ENCODE measurements at regions not wholly inside any gene's neighbourhood (a gene's known extent, or its start where the extent isn't known, plus 50 kb on each side); places are given as distances from the start of the nearest gene placed in this dataset.

DNA sequence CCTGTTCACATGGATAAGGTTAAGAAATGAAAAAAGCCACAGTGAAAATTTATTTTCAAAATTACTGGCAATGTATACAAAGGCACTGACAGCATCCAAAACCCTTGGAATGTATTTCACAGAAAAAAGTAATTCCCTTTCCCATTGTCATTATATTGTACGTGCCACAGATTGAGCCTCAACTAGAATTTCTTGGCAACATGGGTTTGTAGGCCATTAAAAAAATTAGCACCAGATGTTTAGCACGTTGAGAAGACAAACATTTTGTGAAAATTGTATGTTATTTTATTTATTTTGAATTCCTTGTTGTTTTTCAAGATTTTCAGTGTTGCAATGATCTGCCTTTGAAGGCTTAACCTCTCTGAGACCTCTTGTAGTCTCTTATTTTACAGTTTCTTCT is 76.3 kb upstream of the EPHB3 start:
- TF ChIP-seq, protein P1, sequence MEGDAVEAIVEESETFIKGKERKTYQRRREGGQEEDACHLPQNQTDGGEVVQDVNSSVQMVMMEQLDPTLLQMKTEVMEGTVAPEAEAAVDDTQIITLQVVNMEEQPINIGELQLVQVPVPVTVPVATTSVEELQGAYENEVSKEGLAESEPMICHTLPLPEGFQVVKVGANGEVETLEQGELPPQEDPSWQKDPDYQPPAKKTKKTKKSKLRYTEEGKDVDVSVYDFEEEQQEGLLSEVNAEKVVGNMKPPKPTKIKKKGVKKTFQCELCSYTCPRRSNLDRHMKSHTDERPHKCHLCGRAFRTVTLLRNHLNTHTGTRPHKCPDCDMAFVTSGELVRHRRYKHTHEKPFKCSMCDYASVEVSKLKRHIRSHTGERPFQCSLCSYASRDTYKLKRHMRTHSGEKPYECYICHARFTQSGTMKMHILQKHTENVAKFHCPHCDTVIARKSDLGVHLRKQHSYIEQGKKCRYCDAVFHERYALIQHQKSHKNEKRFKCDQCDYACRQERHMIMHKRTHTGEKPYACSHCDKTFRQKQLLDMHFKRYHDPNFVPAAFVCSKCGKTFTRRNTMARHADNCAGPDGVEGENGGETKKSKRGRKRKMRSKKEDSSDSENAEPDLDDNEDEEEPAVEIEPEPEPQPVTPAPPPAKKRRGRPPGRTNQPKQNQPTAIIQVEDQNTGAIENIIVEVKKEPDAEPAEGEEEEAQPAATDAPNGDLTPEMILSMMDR (conservative IDR thresholded peaks at IDR 0.05): no peak
- TF ChIP-seq EZH2 (IDR thresholded peaks at IDR 0.05; ENCODE audit: low read depth): no peak

Data from PC-9 (cell line).